Natural killer cell (primary cell): ENCODE measurements at regions not wholly inside any gene's neighbourhood (a gene's known extent, or its start where the extent isn't known, plus 50 kb on each side); places are given as distances from the start of the nearest gene placed in this dataset.

ENCODE experiments used
- ATAC-seq, 3 donors: fragments of 150-1000 bp in 2 of 3; fragments of 200-7000 bp in 1 of 3; cut with Tn5 transposase; 1 replicate in 1 of 3; 2 replicates in 2 of 3; pipeline ENCODE4 v1.10.0; 2021; ENCODE audit warnings: mild to moderate bottlenecking in 2 of 3, moderate library complexity in 2 of 3
- DNase-seq, 2 donors: peaks; one replicate each; pipeline versions ENCODE4 v3.0.0 to v3.0.0-alpha.2; 2013 to 2021; ENCODE audit warnings: mixed read lengths in 1 of 2
- H3K27ac ChIP-seq: one replicate; pipeline ENCODE4 v1.5.1; 2013; ENCODE audit warnings: mild to moderate bottlenecking, low read length
- H3K27me3 ChIP-seq: one replicate; pipeline ENCODE4 v1.6.1; 2013; ENCODE audit warnings: low read length; ENCODE audit not compliant: control insufficient read depth, insufficient read depth
- H3K36me3 ChIP-seq: one replicate; pipeline ENCODE4 v1.6.1; 2013; ENCODE audit warnings: low read length; ENCODE audit not compliant: control insufficient read depth, insufficient read depth
- H3K4me1 ChIP-seq: one replicate; pipeline ENCODE4 v1.6.1; 2013; ENCODE audit warnings: low read length; ENCODE audit not compliant: control insufficient read depth, insufficient read depth
- H3K4me3 ChIP-seq: one replicate; pipeline ENCODE4 v1.5.1; 2013; ENCODE audit warnings: low read length
- H3K9me3 ChIP-seq: one replicate; pipeline ENCODE4 v1.6.1; 2013; ENCODE audit warnings: low read length; ENCODE audit not compliant: control insufficient read depth, insufficient read depth
- H3K27ac Mint-ChIP-seq, 2 donors: one replicate each; pipeline ENCODE4 v1.8.0; 2022; ENCODE audit warnings: mild to moderate bottlenecking in 2 of 2, mixed read lengths in 2 of 2, moderate library complexity in 1 of 2
- H3K27me3 Mint-ChIP-seq, 2 donors: one replicate each; pipeline ENCODE4 v1.8.0; 2022; ENCODE audit warnings: low read depth in 2 of 2, mixed read lengths in 2 of 2
- H3K36me3 Mint-ChIP-seq: one replicate; pipeline ENCODE4 v1.8.0; 2022; ENCODE audit warnings: mixed read lengths
- H3K4me1 Mint-ChIP-seq, 2 donors: one replicate each; pipeline ENCODE4 v1.8.0; 2022; ENCODE audit warnings: mixed read lengths in 2 of 2
- H3K4me3 Mint-ChIP-seq: one replicate; pipeline ENCODE4 v1.8.0; 2022; ENCODE audit warnings: mild to moderate bottlenecking, moderate library complexity, mixed read lengths
- H3K9me3 Mint-ChIP-seq, 2 donors: one replicate each; pipeline ENCODE4 v1.8.0; 2022; ENCODE audit warnings: mixed read lengths in 2 of 2
- whole genome bisulfite sequencing: methylation state at CpG from one replicate; pipeline ENCODE4 v1.1.7; 2013; ENCODE audit warnings: missing lambda C conversion rate; ENCODE audit not compliant: insufficient coverage; 5-methylcytosine and 5-hydroxymethylcytosine counted together
- intact Hi-C: fragments of 100-400 bp; cut with micrococcal nuclease; formaldehyde crosslinking; loops from one replicate; pipeline ENCODE4 v1.14.2; 2022
- TF ChIP-seq, protein P1 (sequence below): fragments of 200-600 bp; IDR thresholded peaks from one replicate; pipeline ENCODE4 v1.8.0; 2022; ENCODE audit warnings: antibody characterized with exemption

DNA sequence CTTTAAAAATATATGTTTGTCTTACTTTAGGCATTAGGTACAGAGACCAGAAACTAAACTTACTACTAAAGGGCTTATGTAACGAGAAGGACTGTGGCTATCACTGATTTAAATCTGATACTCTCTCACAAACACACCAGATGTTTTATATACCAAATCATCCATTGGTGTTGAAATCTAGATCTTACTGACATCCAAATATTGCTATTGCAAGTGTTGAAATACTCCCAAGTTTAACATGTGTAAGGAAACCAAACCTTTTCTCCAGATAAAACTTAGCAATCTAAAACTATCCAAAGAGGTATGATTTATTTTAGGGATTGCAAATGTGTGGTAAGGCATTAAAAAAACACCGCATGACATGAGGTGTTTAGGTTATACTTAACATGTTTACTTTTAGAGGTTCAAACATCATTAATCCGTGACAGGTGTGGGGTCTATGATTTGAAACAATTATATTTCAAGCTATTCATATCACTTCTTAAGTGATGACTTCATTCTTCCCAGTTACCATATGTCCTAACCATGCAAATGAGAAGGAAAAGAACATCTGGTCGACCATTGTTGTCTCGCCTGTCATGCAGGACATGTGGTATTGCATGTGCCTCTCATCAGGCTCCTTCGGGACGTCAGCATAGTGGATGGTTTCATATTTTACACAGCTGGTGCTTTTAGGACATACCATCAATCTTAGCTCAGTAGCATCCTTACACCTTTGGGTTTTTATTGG lies 168.3 kb upstream of the SPACA1 start:
- Mint-ChIP-seq H3K4me1 (no peaks in the 10 kb centered on the region), H3K9me3 (no peaks in the 10 kb centered on the region), H3K27ac (no peak overlapping the region), H3K27me3 (peaks cover 27 to 65% of the 10 kb centered on the region in 2 donors), H3K4me3 (no peak overlapping the region), H3K36me3 (no peaks in the 10 kb centered on the region)
- Histone ChIP-seq H3K36me3 (no peaks in the 10 kb centered on the region), H3K4me1 (no peaks in the 10 kb centered on the region), H3K27ac (no peak overlapping the region), H3K27me3 (peaks cover 6% of the 10 kb centered on the region), H3K4me3 (no peak overlapping the region), H3K9me3 (no peaks in the 10 kb centered on the region)
- no peak for ATAC-seq
- intact Hi-C loops: no loop called here
- TF ChIP-seq, protein P1, sequence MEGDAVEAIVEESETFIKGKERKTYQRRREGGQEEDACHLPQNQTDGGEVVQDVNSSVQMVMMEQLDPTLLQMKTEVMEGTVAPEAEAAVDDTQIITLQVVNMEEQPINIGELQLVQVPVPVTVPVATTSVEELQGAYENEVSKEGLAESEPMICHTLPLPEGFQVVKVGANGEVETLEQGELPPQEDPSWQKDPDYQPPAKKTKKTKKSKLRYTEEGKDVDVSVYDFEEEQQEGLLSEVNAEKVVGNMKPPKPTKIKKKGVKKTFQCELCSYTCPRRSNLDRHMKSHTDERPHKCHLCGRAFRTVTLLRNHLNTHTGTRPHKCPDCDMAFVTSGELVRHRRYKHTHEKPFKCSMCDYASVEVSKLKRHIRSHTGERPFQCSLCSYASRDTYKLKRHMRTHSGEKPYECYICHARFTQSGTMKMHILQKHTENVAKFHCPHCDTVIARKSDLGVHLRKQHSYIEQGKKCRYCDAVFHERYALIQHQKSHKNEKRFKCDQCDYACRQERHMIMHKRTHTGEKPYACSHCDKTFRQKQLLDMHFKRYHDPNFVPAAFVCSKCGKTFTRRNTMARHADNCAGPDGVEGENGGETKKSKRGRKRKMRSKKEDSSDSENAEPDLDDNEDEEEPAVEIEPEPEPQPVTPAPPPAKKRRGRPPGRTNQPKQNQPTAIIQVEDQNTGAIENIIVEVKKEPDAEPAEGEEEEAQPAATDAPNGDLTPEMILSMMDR: no peak
- no peak for DNase-seq
- 58% methylated on average over 5 of the region's 7 CpGs for WGBS

DNA sequence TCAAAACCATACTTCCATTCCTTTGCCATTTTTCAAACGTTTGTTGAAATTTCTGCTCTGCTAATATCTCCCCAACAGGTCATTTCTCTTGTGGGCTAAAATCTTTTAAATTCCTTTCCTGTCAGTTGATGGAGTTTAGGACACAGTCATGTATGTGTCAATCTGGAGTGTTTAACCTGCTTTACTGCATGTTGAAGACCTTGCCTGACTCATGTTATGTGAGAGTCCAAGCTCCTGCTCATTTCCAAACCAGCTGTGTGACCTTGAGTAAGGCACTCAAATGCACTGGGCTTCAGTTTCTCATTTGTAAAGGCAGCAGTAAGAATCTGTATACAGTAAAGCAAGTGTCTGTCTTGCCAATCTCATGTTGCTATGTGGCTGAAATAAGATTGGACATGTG lies 171.9 kb upstream of the SPACA1 start:
- TF ChIP-seq, protein P1: no peak
- Mint-ChIP-seq H3K27me3 (peaks cover 27 to 63% of the 10 kb centered on the region in 2 donors), H3K4me1 (no peaks in the 10 kb centered on the region), H3K4me3 (no peak overlapping the region), H3K36me3 (no peaks in the 10 kb centered on the region), H3K9me3 (no peaks in the 10 kb centered on the region), H3K27ac (no peak overlapping the region)
- no peaks in the 10 kb centered on the region for H3K4me1 ChIP-seq
- no peaks in the 10 kb centered on the region for H3K9me3 ChIP-seq
- DNase-seq (no peak), ATAC-seq (no peak)
- H3K27ac ChIP-seq: no peak overlapping the region
- H3K36me3 ChIP-seq: no peaks in the 10 kb centered on the region
- 83% methylated on average over 1 of the region's 1 CpG for WGBS
- intact Hi-C loops: no loop called here
- H3K4me3 ChIP-seq: no peak overlapping the region
- H3K27me3 ChIP-seq: peaks cover 6% of the 10 kb centered on the region

DNA sequence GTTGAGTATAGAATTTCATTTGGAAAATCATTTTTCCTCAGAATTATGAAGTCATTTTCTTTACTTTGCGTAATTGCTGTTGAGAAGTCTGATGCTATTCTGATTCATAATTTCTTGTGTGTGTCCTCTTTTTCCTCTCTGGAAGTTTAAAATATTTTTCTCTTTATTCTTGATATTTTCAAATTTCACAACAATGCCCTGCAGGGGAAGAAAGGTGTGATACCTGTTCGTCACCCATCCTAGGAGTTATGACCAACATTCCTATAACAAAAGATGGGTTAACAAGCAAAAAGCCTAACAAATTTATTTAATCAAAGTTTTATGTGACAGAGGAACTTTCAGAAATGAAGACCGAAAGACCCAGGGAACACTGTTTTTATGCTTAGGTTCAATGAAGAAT lies 171.5 kb upstream of the AKIRIN2 start:
- no peak overlapping the region for H3K4me3 Mint-ChIP-seq
- no peak for DNase-seq
- no peaks in the 10 kb centered on the region for H3K36me3 Mint-ChIP-seq

More for the DNA sequence above, 171.5 kb upstream of the AKIRIN2 start:
- H3K27ac ChIP-seq: no peak overlapping the region
- TF ChIP-seq, protein P1: no peak
- H3K9me3 ChIP-seq: no peaks in the 10 kb centered on the region
- no peak overlapping the region for H3K27ac Mint-ChIP-seq
- no peaks in the 10 kb centered on the region for H3K36me3 ChIP-seq
- H3K27me3 Mint-ChIP-seq: peaks cover 30 to 44% of the 10 kb centered on the region in 2 donors
- H3K4me1 Mint-ChIP-seq: no peaks in the 10 kb centered on the region
- intact Hi-C loops: no loop called here
- WGBS: 96% methylated on average over 1 of the region's 3 CpGs
- H3K9me3 Mint-ChIP-seq: no peaks in the 10 kb centered on the region
- no peak overlapping the region for H3K4me3 ChIP-seq
- ATAC-seq: no peak
- peaks cover 5% of the 10 kb centered on the region for H3K27me3 ChIP-seq
- H3K4me1 ChIP-seq: no peaks in the 10 kb centered on the region
